ENCODE measurements at regions not wholly inside any gene's neighbourhood (a gene's known extent, or its start where the extent isn't known, plus 50 kb on each side); places are given as distances from the start of the nearest gene placed in this dataset.

- peaks cover 4 to 5% of the 10 kb centered on the region in 2 donors for H3K27me3 Mint-ChIP-seq
- POLR2A ChIA-PET (ENCODE audit: partially characterized antibody): no interaction called here
- CTCF ChIA-PET (ENCODE audit: partially characterized antibody): no interaction called here
- H3K4me1 ChIP-seq (ENCODE audit: insufficient read depth, low read length): no peaks in the 10 kb centered on the region
- H3K9me3 Mint-ChIP-seq: peaks cover 0 to 2% (median 0%) of the 10 kb centered on the region in 8 donors
- H3K4me3 ChIP-seq (ENCODE audit: low read length in 2 of 2): no peak overlapping the region
- intact Hi-C loops (cut with micrococcal nuclease): no loop called here
- no peaks in the 10 kb centered on the region for H3K27me3 ChIP-seq (ENCODE audit: insufficient read depth, low read length)
- DNase-seq: no peak
- H3K36me3 ChIP-seq (ENCODE audit: insufficient read depth, low read length): no peaks in the 10 kb centered on the region
- H3K36me3 Mint-ChIP-seq: no peaks in the 10 kb centered on the region
- H3K4me3 Mint-ChIP-seq: no peak overlapping the region
- no peak overlapping the region for H3K27ac ChIP-seq (ENCODE audit: low read depth, low read length)
- no peaks in the 10 kb centered on the region for H3K4me1 Mint-ChIP-seq
- no peaks in the 10 kb centered on the region for H3K9me3 ChIP-seq (ENCODE audit: control insufficient read depth in 1 of 2, low read length in 2 of 2)
- no peak overlapping the region for H3K27ac Mint-ChIP-seq
These were observed 112.9 kb downstream of the SAMD9 start for GRCh38 chr7:93004906-93005305.

GRCh38 chr7:92997719-92998118, 120.1 kb downstream of the SAMD9 start:
- no peaks in the 10 kb centered on the region for H3K9me3 ChIP-seq (ENCODE audit: control insufficient read depth in 1 of 2, low read length in 2 of 2)
- CTCF ChIA-PET (ENCODE audit: partially characterized antibody): no interaction called here
- DNase-seq: no peak
- Mint-ChIP-seq H3K27ac (no peak overlapping the region), H3K4me1 (no peaks in the 10 kb centered on the region), H3K36me3 (no peaks in the 10 kb centered on the region), H3K27me3 (peaks cover 2 to 5% of the 10 kb centered on the region in 2 donors), H3K9me3 (no peaks in the 10 kb centered on the region), H3K4me3 (no peak overlapping the region)
- H3K4me3 ChIP-seq (ENCODE audit: low read length in 2 of 2): no peak overlapping the region
- H3K36me3 ChIP-seq (ENCODE audit: insufficient read depth, low read length): no peaks in the 10 kb centered on the region
- no peaks in the 10 kb centered on the region for H3K4me1 ChIP-seq (ENCODE audit: insufficient read depth, low read length)
- intact Hi-C loops (cut with micrococcal nuclease): no loop called here
- POLR2A ChIA-PET (ENCODE audit: partially characterized antibody): no interaction called here
- H3K27ac ChIP-seq (ENCODE audit: low read depth, low read length): no peak overlapping the region
- H3K27me3 ChIP-seq (ENCODE audit: insufficient read depth, low read length): no peaks in the 10 kb centered on the region

DNA sequence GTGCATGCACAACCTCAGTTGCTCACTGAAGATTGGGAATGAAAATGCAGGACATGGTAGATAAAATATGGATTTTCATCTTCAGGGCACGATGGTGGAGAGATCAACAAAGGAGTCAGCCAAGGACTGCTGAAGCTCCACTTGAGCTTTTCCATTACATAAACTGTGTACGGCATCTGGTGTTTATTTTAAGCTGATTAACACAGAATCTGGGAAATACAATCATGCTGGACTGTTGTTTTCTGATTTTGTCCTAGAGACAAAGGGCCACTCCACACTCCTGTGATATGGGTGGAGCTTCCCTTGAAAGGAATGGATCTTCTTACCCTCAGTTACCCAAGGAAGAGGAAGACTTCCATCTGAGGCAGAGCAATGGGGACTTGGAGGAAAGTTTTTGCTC, 120.6 kb downstream of the SAMD9 start:
- ChIA-PET POLR2A (ENCODE audit: partially characterized antibody) (no interaction called here), CTCF (ENCODE audit: partially characterized antibody) (no interaction called here)
- no peak overlapping the region for H3K27ac Mint-ChIP-seq
- Histone ChIP-seq H3K27ac (ENCODE audit: low read depth, low read length) (no peak overlapping the region), H3K4me1 (ENCODE audit: insufficient read depth, low read length) (no peaks in the 10 kb centered on the region), H3K9me3 (ENCODE audit: control insufficient read depth in 1 of 2, low read length in 2 of 2) (no peaks in the 10 kb centered on the region), H3K27me3 (ENCODE audit: insufficient read depth, low read length) (no peaks in the 10 kb centered on the region), H3K36me3 (ENCODE audit: insufficient read depth, low read length) (no peaks in the 10 kb centered on the region), H3K4me3 (ENCODE audit: low read length in 2 of 2) (no peak overlapping the region)
- no peak for DNase-seq
- no peak overlapping the region for H3K4me3 Mint-ChIP-seq
- H3K9me3 Mint-ChIP-seq: no peaks in the 10 kb centered on the region
- no peaks in the 10 kb centered on the region for H3K36me3 Mint-ChIP-seq
- H3K4me1 Mint-ChIP-seq: no peaks in the 10 kb centered on the region
- H3K27me3 Mint-ChIP-seq: peaks cover 2 to 5% of the 10 kb centered on the region in 2 donors
- intact Hi-C loops (cut with micrococcal nuclease): no loop called here

- Mint-ChIP-seq H3K27ac (peak overlapping the region in 1 of 7 donors; percentile 62), H3K36me3 (no peaks in the 10 kb centered on the region), H3K4me3 (no peak overlapping the region), H3K27me3 (peaks cover 2 to 5% of the 10 kb centered on the region in 2 donors), H3K4me1 (no peaks in the 10 kb centered on the region), H3K9me3 (no peaks in the 10 kb centered on the region)
- Histone ChIP-seq H3K27me3 (ENCODE audit: insufficient read depth, low read length) (no peaks in the 10 kb centered on the region), H3K4me1 (ENCODE audit: insufficient read depth, low read length) (no peaks in the 10 kb centered on the region), H3K9me3 (ENCODE audit: control insufficient read depth in 1 of 2, low read length in 2 of 2) (no peaks in the 10 kb centered on the region), H3K27ac (ENCODE audit: low read depth, low read length) (no peak overlapping the region), H3K36me3 (ENCODE audit: insufficient read depth, low read length) (no peaks in the 10 kb centered on the region), H3K4me3 (ENCODE audit: low read length in 2 of 2) (no peak overlapping the region)
- intact Hi-C loops (cut with micrococcal nuclease): no loop called here
- CTCF ChIA-PET (ENCODE audit: partially characterized antibody): no interaction called here
- POLR2A ChIA-PET (ENCODE audit: partially characterized antibody): no interaction called here
- no peak for DNase-seq
These were observed 122.9 kb downstream of the SAMD9 start for GRCh38 chr7:92994901-92995300.

DNA sequence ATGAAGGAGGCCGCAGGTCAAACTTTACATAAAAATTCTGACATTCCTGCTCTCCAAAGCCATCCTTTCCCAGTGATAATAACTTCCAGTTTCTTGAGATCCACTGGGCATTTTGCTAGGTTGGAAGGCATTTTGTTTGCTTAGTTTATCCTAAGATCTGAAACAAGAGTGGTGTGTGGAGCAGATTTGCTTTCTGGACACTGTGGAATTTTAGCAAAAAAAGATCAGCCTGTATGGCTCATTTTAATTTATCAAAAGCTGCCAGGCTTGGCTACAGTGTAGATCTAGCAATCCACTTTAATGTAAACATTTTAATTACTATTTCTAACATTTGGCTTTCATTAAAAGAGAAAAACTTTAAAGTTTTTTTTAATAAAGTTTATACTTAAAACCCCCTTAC, 124.8 kb downstream of the SAMD9 start:
- Mint-ChIP-seq H3K27ac (no peak overlapping the region), H3K4me1 (no peaks in the 10 kb centered on the region)

DNA sequence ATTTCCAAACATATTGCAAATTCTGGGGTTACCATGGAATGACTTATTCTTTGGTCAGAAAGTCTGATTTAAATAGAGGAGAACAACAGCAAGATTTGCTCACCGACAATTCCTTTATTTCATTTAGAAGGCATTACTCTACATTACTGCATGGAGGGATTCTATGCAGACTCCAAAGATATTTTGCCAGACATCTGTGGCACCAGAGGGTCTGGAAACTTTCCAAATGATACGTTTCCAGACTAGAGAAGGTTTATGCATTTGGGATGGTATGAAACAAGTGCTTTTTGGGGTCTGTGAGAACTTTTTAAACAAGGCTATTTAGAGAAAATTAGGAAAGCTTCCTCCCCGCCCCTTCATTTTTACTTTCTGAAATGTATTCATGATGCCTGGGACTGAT, 125.3 kb downstream of the SAMD9 start:
- H3K27me3 ChIP-seq (ENCODE audit: insufficient read depth, low read length): no peaks in the 10 kb centered on the region
- no peaks in the 10 kb centered on the region for H3K9me3 ChIP-seq (ENCODE audit: control insufficient read depth in 1 of 2, low read length in 2 of 2)
- H3K27ac Mint-ChIP-seq: no peak overlapping the region
- CTCF ChIA-PET (ENCODE audit: partially characterized antibody): no interaction called here
- DNase-seq: no peak
- intact Hi-C loops (cut with micrococcal nuclease): no loop called here
- no peaks in the 10 kb centered on the region for H3K9me3 Mint-ChIP-seq
- POLR2A ChIA-PET (ENCODE audit: partially characterized antibody): no interaction called here
- H3K36me3 Mint-ChIP-seq: no peaks in the 10 kb centered on the region
- no peaks in the 10 kb centered on the region for H3K27me3 Mint-ChIP-seq
- H3K4me1 ChIP-seq (ENCODE audit: insufficient read depth, low read length): no peaks in the 10 kb centered on the region
- no peak overlapping the region for H3K4me3 ChIP-seq (ENCODE audit: low read length in 2 of 2)
- H3K4me1 Mint-ChIP-seq: no peaks in the 10 kb centered on the region
- no peak overlapping the region for H3K27ac ChIP-seq (ENCODE audit: low read depth, low read length)
- H3K4me3 Mint-ChIP-seq: no peak overlapping the region
- H3K36me3 ChIP-seq (ENCODE audit: insufficient read depth, low read length): no peaks in the 10 kb centered on the region

More for the DNA sequence above, 124.8 kb downstream of the SAMD9 start:
- no peak overlapping the region for H3K4me3 Mint-ChIP-seq
- H3K9me3 Mint-ChIP-seq: no peaks in the 10 kb centered on the region
- Histone ChIP-seq H3K27me3 (ENCODE audit: insufficient read depth, low read length) (no peaks in the 10 kb centered on the region), H3K4me1 (ENCODE audit: insufficient read depth, low read length) (no peaks in the 10 kb centered on the region), H3K36me3 (ENCODE audit: insufficient read depth, low read length) (no peaks in the 10 kb centered on the region), H3K27ac (ENCODE audit: low read depth, low read length) (no peak overlapping the region), H3K9me3 (ENCODE audit: control insufficient read depth in 1 of 2, low read length in 2 of 2) (no peaks in the 10 kb centered on the region), H3K4me3 (ENCODE audit: low read length in 2 of 2) (no peak overlapping the region)
- no peaks in the 10 kb centered on the region for H3K36me3 Mint-ChIP-seq
- intact Hi-C loops (cut with micrococcal nuclease): no loop called here
- peaks cover 0 to 1% of the 10 kb centered on the region in 2 donors for H3K27me3 Mint-ChIP-seq
- POLR2A ChIA-PET (ENCODE audit: partially characterized antibody): no interaction called here
- no peak for DNase-seq
- CTCF ChIA-PET (ENCODE audit: partially characterized antibody): no interaction called here

GRCh38 chr7:92991190-92991589, 126.6 kb downstream of the SAMD9 start:
- CTCF ChIA-PET (ENCODE audit: partially characterized antibody): no interaction called here

DNA sequence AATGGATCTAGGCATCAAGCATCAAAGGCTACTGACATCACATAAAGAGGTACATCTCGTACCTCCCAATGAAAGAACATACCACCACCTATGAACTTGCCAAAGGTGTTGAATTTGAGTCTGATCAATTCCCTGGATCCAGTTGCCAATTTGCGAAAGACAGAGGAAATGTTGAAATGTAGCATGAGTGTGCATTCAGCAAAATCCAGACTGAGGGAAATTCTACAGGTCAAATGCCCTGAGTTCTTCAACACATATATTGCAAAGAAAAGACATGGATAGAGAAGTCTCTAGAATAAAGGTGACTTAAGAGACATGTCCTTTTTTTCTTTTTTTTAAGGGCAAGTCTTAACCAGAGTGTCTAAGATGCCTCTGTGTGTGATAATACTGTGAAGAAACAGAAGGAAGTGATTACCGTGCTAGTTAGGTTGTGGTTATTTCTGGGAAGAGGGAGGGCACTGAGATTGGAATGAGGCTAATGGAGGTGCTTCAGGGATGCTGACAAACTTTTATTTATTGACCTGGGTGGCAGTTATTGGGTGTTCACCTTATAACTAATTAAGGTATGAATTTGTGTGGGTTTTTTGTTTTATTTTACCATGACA, 128.7 kb downstream of the SAMD9 start:
- no peak overlapping the region for H3K4me3 Mint-ChIP-seq
- no peaks in the 10 kb centered on the region for H3K4me1 Mint-ChIP-seq
- Histone ChIP-seq H3K36me3 (ENCODE audit: insufficient read depth, low read length) (no peaks in the 10 kb centered on the region), H3K4me1 (ENCODE audit: insufficient read depth, low read length) (no peaks in the 10 kb centered on the region), H3K27ac (ENCODE audit: low read depth, low read length) (no peak overlapping the region), H3K9me3 (ENCODE audit: control insufficient read depth in 1 of 2, low read length in 2 of 2) (no peaks in the 10 kb centered on the region), H3K27me3 (ENCODE audit: insufficient read depth, low read length) (no peaks in the 10 kb centered on the region), H3K4me3 (ENCODE audit: low read length in 2 of 2) (no peak overlapping the region)
- POLR2A ChIA-PET (ENCODE audit: partially characterized antibody): no interaction called here
- CTCF ChIA-PET (ENCODE audit: partially characterized antibody): no interaction called here
- H3K27ac Mint-ChIP-seq: no peak overlapping the region
- no peaks in the 10 kb centered on the region for H3K36me3 Mint-ChIP-seq
- no peaks in the 10 kb centered on the region for H3K9me3 Mint-ChIP-seq
- intact Hi-C loops (cut with micrococcal nuclease): no loop called here
- H3K27me3 Mint-ChIP-seq: peaks cover 0 to 1% of the 10 kb centered on the region in 2 donors
- no peak for DNase-seq

More at GRCh38 chr7:92991190-92991589, 126.6 kb downstream of the SAMD9 start:
- DNase-seq: no peak
- Histone ChIP-seq H3K4me3 (ENCODE audit: low read length in 2 of 2) (no peak overlapping the region), H3K4me1 (ENCODE audit: insufficient read depth, low read length) (no peaks in the 10 kb centered on the region), H3K27ac (ENCODE audit: low read depth, low read length) (no peak overlapping the region), H3K27me3 (ENCODE audit: insufficient read depth, low read length) (no peaks in the 10 kb centered on the region), H3K36me3 (ENCODE audit: insufficient read depth, low read length) (no peaks in the 10 kb centered on the region), H3K9me3 (ENCODE audit: control insufficient read depth in 1 of 2, low read length in 2 of 2) (no peaks in the 10 kb centered on the region)
- Mint-ChIP-seq H3K27ac (no peak overlapping the region), H3K27me3 (no peaks in the 10 kb centered on the region), H3K9me3 (no peaks in the 10 kb centered on the region), H3K36me3 (no peaks in the 10 kb centered on the region), H3K4me1 (no peaks in the 10 kb centered on the region), H3K4me3 (no peak overlapping the region)
- POLR2A ChIA-PET (ENCODE audit: partially characterized antibody): no interaction called here
- intact Hi-C loops (cut with micrococcal nuclease): no loop called here
